ENCODE measurements at regions not wholly inside any gene's neighbourhood (a gene's known extent, or its start where the extent isn't known, plus 50 kb on each side); places are given as distances from the start of the nearest gene placed in this dataset.

DNA sequence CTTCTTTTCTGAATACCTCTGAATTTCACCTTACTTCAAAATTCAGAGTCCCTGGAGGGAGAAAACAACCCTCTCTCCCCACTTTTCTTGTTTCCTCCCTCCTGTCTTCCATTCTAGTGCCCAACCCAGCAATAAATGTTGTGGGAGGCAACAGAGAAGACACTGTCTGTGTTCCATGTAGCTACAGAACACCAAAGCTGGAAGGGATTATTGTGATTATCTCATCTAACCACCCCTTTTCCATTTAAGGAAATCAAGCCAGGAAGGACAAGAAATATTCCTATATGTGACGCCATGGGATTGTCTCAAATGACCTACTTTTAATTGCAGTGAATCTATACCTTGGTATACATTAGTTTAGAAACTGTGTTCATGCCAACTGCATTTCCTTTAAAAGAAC lies 476.6 kb upstream of the TNC start:
- TF ChIP-seq, protein P1, sequence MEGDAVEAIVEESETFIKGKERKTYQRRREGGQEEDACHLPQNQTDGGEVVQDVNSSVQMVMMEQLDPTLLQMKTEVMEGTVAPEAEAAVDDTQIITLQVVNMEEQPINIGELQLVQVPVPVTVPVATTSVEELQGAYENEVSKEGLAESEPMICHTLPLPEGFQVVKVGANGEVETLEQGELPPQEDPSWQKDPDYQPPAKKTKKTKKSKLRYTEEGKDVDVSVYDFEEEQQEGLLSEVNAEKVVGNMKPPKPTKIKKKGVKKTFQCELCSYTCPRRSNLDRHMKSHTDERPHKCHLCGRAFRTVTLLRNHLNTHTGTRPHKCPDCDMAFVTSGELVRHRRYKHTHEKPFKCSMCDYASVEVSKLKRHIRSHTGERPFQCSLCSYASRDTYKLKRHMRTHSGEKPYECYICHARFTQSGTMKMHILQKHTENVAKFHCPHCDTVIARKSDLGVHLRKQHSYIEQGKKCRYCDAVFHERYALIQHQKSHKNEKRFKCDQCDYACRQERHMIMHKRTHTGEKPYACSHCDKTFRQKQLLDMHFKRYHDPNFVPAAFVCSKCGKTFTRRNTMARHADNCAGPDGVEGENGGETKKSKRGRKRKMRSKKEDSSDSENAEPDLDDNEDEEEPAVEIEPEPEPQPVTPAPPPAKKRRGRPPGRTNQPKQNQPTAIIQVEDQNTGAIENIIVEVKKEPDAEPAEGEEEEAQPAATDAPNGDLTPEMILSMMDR (IDR thresholded peaks at IDR 0.05): no peak
- TF ChIP-seq POLR2AphosphoS5 (IDR thresholded peaks at IDR 0.05): no peak
- no peak for TF ChIP-seq EP300 (IDR thresholded peaks at IDR 0.05)
